HG03097 (cell line): ENCODE measurements at regions not wholly inside any gene's neighbourhood (a gene's known extent, or its start where the extent isn't known, plus 50 kb on each side); places are given as distances from the start of the nearest gene placed in this dataset.

ENCODE experiments used
- ATAC-seq: cut with Tn5 transposase; IDR thresholded peaks from one replicate; pipeline ENCODE4 v1.9.1; 2021; ENCODE audit not compliant: unreplicated experiment, low FRiP score

DNA sequence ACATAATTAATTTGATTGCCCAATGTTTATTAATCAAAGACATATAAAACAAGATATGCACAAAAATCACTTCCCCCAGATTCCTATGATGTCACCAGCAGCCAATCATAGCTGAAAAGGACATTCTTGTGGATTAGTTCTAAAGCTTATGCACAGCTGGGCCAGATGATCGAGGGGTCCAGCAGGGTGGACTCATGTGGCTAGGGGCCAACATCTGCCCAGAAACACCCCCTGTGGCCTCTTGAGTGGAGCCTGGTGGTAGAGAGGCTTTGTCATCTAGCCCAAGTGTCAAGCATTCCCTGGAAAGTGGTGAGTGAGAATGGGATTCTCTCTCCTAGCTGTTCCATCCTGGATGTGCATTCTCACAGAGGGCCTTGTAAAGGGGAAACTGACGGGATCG is 590.0 kb downstream of the BCL11B start:
- ATAC-seq, result no peak

DNA sequence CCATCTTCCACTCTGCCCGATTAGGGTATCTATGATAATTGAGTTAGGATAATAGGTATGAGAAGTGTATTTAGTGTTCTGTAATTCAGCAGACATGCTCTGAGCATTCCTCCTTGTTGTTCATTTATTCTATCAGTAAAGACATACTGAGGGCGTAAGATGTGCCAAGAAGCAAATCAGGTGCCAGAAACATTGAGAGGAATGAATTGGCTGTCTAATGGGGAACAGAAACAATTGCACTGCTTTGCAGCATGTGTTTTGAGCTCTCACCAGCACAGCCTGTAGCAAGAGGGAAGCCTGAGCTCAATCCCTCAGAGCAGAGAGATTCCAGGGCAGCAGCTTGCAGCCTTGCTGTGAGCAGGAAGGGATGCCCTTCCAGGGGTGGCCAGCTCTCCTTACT is 589.3 kb downstream of the BCL11B start:
- ATAC-seq, result no peak

DNA sequence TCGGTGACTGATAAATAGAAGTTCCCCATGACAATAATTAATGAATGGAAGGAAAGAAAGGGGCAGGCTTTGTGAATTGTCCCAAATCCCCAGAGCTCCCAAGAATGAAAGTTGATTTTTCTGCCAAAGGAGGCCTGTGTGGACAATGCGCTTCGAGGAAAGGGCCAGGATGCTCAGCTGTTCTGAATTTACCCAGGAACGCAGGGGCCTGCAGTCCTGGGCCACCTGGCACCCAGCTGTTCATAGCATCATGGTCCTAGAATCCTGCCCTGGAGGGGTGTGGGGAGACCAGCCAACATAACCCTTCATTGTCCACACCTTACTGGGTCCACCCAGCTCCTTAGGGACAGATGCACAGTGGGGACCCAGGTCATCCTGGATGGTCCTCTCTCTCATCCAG is 587.5 kb downstream of the BCL11B start:
- ATAC-seq, result no peak

DNA sequence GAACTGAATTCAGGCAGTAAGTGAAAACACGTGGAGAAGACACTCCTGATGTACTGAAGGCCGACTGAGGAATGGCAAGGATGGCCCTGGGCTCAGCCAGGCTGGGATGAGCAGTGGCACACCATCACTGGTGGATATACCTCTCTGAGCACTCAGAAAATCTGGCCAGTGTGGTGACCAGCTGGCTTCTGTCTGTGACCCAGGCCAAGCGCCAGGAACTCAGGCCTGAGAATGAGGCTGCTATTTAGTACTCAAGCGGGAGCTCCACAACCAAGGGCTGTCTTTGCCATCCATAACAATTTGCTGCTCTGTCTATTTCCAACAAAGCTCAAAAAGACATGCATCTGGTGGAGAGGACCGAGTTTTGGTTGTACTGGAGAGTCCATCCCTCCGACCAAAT is 586.3 kb downstream of the BCL11B start:
- ATAC-seq, result no peak

DNA sequence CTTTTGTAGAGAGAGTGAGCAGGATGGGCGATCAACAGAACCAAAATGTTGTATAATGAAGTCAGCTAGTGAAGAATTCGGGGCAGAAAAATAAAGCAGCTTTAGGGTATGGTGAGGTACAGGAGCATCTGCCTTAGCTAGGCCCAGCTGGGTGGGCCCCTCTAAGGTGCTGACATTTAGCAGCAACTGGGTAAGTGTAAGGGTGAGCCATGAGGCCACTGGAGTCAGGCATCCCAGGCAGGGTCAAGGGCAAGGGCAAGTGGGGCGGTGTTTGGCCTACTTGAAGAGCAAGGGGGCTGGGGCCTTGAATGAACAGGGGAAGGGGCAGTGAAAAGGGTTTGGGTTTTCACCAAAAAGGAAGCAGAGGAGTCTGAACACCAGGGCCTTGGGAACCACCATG is 583.6 kb downstream of the BCL11B start:
- ATAC-seq, result no peak

DNA sequence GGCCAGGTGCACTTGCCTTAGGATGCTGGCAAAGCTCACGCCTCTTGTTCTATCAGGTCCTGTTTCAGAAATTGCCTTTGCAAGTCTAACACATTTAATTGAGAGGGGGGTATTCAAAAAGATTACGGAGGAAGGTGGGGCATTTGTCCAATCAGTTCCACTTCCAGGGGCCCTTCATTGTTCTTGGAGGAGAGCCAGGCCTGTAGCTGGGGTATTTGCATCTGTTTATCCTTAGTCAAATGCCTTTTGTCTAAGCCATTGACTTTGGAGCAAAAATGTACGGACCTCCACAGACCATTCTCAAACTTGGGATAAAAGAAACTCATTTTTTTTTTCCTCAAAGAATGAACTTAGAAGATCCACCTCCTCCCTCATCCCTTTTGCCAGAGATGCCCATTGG is 582.0 kb downstream of the BCL11B start:
- no peak for ATAC-seq

DNA sequence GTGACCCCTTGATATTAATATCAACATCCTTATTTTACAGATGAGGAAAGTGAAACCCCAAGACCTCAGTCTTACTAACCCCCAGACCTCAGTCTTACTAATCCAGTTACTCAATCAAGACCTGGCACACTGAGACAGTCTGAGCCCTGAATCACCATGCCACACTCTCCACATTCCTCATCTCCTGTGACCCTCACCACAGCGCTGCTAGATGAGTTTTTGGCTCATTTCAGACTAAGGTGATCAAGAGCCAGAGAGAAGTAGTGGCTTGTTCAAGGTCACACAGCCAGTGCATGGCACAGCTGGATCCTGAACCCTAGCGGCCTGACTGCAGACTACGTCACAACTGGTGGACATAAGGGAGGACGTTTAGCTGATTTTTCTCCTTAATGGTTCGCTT is 579.2 kb downstream of the BCL11B start:
- no peak for ATAC-seq

DNA sequence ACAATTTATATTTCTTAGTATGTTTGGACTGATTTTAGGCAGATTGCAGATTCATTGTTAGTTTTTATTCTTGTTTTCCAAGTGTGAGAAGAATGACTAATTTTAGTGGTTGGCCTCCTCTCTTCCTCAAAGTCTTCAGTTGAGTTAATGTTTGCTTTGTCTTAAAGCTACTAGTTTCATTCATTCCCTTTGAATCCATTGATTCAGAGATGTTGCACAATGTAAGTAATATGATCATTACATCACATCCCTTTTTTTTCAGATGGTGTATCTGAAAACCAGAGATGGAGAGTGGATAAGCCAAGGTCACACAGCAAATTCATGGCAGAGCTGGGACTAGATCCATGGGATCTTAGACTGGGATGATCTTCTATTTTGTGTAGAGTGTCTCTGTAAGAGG is 577.5 kb downstream of the BCL11B start:
- no peak for ATAC-seq

DNA sequence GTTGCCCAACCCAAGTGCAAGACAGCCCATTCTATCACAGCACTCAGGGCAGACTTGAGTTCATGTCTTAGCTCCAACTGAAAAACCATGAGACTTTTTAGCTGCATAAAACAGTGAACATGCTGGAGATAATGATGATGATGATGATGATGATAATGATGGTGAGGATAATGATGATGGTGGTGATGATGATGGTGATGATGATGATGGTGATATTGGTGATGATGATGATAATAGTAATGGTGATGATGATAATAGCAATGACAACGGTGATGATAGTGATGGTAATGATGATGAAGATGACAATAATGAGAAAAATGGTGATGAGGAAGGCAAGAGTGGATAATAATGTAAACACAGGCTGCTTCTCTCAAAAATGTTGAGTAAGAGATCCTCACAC is 576.2 kb downstream of the BCL11B start:
- ATAC-seq, result no peak

DNA sequence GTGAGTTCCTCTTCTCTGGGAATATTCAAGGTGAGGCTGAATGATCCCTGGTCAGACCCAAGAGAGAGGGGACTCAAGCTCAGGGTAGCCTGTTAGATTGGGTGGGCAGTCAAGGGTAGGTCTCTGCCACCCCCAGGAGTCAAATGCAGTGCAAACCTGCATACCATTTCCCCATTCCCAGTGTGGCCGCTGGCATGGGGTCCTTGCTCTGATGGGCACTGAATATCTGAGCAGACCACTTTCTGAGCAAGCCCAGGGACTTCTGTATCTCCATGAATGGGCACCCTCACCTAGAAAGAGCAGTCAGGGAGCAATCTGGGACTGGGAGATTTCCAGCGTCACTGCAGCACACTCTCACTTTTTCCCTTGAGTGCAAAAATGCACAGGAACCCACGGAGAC is 573.7 kb downstream of the BCL11B start:
- no peak for ATAC-seq

DNA sequence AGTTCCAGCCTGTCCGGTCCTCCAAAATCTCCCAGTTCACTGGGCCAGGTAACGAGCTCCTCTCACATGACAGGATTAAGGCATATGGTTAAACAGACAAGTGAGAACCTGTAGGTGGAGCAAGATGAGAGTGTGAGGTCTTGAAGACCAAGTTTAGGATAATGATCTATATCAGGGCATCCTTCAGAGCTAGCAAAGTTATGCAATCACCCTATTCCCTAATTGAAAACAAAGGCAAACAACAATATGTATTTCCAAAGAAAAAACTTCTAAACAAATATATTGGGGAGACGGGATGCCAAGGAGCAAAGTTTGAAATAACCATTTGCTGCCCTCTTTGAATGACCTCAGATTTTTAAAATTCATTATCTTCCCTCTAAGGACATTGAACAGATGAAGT is 571.2 kb downstream of the BCL11B start:
- no peak for ATAC-seq

DNA sequence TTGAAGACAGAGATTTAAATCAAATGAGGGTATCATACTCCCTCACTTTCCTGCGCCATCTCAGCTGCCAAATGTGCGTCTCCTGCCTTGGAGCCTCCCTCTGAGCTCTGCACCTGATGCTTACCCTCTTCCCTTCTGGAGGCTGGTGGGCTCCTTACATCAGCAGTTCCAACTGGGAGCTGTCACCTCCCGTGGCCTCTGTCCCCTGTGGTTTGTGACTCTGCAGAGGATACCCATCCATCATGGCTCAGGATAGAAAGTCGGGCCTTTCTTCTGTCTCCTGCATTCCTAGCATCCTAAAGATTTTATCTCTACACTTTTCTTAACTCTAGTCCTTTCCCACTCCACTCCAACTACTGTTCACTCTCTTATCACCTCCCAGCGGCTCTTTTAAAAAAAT is 570.6 kb downstream of the BCL11B start:
- ATAC-seq, result no peak

DNA sequence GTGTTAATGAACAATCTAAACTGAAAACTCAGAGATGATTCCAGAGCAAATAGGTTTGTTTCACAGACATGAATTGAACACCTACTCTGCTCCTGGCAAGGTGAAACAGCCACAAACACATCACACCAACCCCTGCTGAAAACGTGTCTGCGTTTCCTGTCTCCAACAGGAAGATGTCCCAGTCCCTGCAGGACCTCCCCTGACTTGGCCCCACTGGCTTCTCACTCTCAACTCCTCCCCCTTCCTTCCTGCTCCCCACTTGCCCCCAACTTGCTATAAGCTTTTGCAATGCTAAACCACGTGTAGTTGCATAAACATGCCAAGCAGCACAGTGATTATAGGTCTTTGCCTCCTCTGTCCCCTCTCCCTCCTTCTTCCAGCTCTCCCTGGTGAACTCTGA is 567.6 kb downstream of the BCL11B start:
- no peak for ATAC-seq

DNA sequence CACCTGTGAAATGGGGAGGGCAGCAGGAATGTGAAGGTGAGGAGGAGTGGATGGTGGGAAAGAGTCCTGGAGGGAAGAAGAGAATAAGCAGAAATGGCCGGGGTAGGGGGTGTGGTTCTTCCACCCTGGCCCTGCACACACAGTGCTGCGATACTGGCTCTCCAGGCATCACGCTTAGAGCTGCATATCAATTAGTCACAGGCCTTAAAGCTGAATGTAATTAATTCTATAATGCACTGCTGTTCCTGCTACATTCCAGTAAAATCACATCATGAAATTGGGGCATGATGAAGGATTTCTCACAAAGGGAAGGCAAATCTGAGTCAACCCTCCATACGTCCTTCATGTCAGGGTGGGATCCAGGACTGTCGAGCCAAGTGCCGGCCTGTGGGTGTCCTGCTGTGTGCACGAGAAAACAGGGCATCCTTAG is 566.1 kb downstream of the BCL11B start:
- no peak for ATAC-seq

DNA sequence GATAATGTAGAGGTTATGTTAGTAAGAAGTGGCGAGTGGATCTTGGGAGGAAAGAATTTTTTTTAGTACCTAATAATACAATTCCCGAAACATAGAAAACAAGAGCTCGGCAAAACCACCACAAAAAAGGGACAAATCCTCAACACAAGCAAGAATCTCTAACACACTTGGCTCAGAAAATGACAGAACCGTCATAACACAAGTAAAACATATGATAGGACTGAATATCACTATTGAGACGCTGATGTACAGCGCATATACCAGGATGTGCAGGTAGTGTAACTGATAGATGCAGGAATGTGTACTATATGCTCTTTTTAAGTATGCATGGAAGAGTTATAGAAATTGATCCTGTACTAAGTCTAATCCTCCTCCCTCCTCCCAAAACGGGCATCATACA is 564.5 kb downstream of the BCL11B start:
- ATAC-seq, result no peak

DNA sequence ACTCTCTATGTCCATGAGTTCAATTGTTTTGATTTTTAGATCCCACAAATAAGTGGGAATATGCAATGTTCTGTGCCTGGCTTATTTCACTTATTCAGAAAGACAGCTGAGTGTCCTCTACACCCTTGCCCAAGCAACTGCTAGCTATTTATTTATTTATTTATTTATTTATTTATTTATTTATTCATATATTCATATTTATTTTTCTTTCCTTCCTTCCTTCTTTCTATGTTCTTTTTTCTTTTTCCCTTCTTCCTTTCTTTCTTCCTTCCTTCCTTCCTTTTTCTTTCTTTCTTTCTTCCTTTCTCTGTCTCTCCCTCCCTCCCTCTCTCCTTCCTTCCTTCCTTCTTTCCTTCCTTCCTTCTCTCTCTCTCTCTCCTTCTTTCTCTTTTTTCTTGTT is 563.4 kb downstream of the BCL11B start:
- ATAC-seq, result no peak

DNA sequence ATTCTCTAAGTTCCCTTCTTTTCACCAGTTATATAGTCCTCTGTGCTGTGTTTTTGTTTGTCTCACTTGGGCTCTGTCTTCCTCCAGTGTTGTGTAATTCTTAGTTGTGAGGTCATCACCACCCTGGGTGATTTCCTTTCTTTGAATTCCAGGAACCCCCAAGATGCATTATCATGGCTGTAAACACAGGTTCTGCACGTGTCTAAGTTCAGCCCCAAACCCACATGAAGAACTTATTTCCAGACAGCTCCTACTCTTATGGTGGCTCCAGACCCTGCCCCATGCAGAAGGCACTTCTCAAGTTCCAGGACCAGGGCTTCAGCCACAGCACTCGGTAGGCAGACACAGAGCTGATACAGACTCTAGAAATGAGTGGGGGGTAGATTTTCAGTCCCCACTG is 560.5 kb downstream of the BCL11B start:
- ATAC-seq, result no peak

DNA sequence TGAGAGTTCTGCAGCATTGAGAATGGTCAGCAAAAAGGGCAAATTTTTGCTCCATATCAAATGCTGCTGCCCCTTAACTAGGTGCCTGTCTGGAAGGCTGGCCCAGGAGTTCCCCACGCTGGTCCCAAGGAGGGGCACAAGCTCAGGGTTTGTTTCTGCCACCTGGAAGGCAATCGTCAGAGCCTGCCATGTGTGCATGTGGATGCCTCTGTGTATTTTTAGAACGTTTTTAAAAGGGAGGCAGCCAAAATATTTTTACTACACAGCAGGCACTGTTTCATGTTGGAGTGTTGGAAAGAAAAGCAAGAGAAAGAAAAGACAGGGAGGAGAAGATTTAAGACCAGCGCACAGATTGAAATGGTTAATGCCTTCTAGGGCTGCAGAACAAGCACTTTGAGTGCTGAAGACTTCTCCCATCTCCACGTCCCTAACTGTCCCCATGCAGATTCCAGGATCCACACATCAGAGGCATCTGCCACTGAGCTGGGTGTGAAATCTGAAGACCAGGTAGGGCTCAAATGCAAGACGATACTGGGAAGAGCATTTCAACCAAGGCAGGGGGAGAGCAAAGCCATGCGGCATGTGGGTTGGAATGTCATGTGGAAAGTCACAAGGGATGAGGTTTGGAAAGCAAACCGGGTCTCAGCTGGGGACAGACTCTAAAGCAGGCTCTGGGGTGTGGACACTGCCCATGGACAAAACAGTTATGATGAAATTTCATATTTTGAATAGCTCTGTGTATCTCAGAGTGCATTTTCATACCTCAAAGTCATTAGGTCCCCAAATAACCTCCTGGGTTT is 557.2 kb downstream of the BCL11B start:
- no peak for ATAC-seq

DNA sequence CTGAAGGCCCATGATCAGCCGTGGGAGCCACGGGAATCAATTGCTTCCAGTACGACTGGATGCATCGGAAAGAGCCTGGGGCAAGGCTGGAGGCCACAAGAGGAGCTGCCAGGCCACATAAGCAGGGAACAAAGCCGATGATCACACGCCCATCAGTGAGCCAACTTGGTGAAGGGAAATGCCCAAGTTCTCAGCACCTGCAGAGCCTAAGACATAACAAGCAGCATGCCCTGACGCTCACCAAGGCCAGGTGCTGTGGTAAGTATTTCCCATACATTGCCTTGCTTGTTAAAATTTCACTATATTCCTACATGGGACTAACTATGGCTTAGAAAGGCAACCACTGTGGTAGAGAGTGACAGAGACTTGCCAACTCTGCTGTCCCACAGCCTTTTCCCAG is 555.9 kb downstream of the BCL11B start:
- ATAC-seq, result no peak

DNA sequence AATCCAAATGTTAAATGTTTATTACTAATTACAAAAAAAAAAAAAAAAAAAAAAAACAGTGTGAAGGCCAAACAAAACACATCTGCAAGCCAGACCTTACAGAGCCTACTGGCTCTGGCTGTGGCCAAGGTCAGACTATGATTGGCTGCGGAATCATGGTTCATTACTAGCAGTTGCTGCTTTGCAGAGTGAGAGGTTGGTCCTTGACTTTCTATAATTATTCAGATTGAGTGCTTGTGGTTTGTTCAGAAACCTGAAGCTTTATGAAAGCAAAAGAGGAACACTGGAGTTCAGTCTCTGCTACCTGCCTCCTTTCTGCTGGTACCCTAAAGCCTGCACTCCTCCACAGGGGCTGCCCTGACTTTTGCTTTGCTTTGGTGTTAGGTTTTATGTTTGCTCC is 550.9 kb downstream of the BCL11B start:
- no peak for ATAC-seq

DNA sequence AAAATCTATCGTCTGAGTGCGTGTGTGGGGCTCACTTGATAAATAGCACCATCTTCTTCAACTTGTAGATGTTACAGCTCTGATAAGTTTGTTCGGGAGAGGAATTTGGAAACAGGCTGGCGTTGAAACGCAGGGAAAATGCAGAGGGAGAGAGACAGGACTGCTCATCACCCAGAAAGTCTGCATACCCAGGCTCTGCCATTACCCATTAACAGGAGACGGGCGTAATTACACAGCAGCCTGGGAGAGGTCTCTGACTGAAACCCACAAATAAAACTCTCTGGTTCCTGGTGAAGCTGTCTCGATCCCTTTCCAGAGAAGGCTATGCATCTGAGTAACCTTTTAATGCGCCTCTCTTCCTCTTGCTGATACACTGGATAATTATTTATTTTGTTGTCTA is 547.3 kb downstream of the BCL11B start:
- no peak for ATAC-seq

DNA sequence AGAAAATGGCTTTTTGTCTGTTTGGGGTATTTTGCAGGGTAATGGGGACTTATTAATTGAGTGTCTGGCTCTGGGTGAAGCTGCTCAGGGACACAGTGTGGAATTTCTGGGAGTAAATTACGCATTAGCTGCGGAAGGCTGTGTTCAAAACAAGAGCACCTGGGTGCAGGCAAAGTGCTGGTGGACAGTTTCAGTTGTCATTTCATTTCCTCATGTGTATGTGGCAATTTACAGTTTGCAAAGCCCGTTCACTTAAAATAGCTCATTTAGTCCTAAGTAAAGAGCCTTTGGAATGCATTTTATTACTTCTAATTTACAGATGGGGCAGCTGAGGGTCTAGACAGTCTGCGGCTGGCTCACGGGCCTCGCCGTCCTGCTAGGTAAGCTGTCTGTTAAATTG is 546.8 kb downstream of the BCL11B start:
- no peak for ATAC-seq

DNA sequence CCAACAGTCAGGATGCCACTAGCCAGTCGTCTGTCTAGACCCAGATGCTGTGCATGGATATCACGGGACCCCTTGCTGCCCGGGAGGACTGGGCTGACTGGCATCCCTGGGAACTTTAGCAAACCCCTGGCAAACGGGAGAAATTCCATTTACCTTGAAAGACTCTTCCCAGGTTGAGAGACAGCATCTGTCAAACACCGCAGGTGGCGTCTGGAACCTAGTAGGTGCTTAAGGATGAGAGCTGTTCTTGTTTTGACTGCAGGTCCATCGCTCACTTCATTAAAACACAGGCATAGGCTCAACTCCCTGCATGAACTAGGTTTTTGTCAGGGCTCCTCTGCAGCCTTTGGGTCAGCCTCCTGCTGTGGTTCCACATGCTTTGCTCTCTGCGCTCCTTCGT is 546.3 kb downstream of the BCL11B start:
- no peak for ATAC-seq
